RWPE1 (cell line): ENCODE measurements at regions not wholly inside any gene's neighbourhood (a gene's known extent, or its start where the extent isn't known, plus 50 kb on each side); places are given as distances from the start of the nearest gene placed in this dataset.

Experiments used
- CTCF ChIA-PET: fragments of 350-600 bp; sonication (Branson Sonifier 250); formaldehyde crosslinking; extraction: SDS; loops from one replicate; lab custom pipeline; 2021; lab: Yijun Ruan, JAX
- POLR2A ChIA-PET: fragments of 400-600 bp; formaldehyde crosslinking; extraction: SDS; loops from one replicate; lab custom pipeline; 2020; ENCODE audit warnings: antibody characterized with exemption; ENCODE audit not compliant: low non-redundant PET; lab: Yijun Ruan, JAX
- DNase-seq: peaks from one replicate; pipeline ENCODE4 v3.0.0; 2012; ENCODE audit warnings: low spot score
- H3K27ac ChIP-seq: fragments of 450-650 bp; 2 replicates; pipeline ENCODE4 v1.5.1; 2017
- CTCF ChIP-seq: fragments of 450-650 bp; conservative IDR thresholded peaks from 2 replicates; pipeline ENCODE4 v1.5.1; 2017; ENCODE audit warnings: low read depth, mild to moderate bottlenecking

- CTCF ChIA-PET: no interaction called here
- H3K27ac ChIP-seq: no peak overlapping the region
Measured at GRCh38 chr13:81493144-81493543, 1152.2 kb upstream of the SPRY2 start.

GRCh38 chr13:81492449-81492848, 1151.5 kb upstream of the SPRY2 start:
- no peak for TF ChIP-seq CTCF
- ChIA-PET POLR2A (no interaction called here), CTCF (no interaction called here)
- H3K27ac ChIP-seq: no peak overlapping the region
- DNase-seq: no peak

More at GRCh38 chr13:81493144-81493543, 1152.2 kb upstream of the SPRY2 start:
- TF ChIP-seq CTCF: no peak
- POLR2A ChIA-PET: no interaction called here
- DNase-seq: no peak

GRCh38 chr13:81488021-81488420, 1147.1 kb upstream of the SPRY2 start:
- CTCF ChIA-PET: no interaction called here

GRCh38 chr13:81487151-81487550, 1146.2 kb upstream of the SPRY2 start:
- CTCF ChIA-PET: no interaction called here
- no peak overlapping the region for H3K27ac ChIP-seq
- POLR2A ChIA-PET: no interaction called here
- 0 out of 2 replicates have a peak, but pooled peaks have one; percentile 26 for TF ChIP-seq CTCF
- DNase-seq: no peak

More at GRCh38 chr13:81488021-81488420, 1147.1 kb upstream of the SPRY2 start:
- no peak for TF ChIP-seq CTCF
- no peak for DNase-seq
- H3K27ac ChIP-seq: no peak overlapping the region
- POLR2A ChIA-PET: no interaction called here

GRCh38 chr13:81480634-81481033, 1139.7 kb upstream of the SPRY2 start:
- CTCF ChIA-PET: no interaction called here
- POLR2A ChIA-PET: no interaction called here
- H3K27ac ChIP-seq: no peak overlapping the region
- no peak for DNase-seq
- TF ChIP-seq CTCF: no peak

GRCh38 chr13:81473366-81473899, 1132.5 kb upstream of the SPRY2 start:
- POLR2A ChIA-PET: no interaction called here
- no peak for TF ChIP-seq CTCF
- CTCF ChIA-PET: no interaction called here

More at GRCh38 chr13:81473366-81473899, 1132.5 kb upstream of the SPRY2 start:
- no peak for DNase-seq
- H3K27ac ChIP-seq: no peak overlapping the region
